MM.1S (cell line): ENCODE measurements at regions not wholly inside any gene's neighbourhood (a gene's known extent, or its start where the extent isn't known, plus 50 kb on each side); places are given as distances from the start of the nearest gene placed in this dataset.

Source experiments
- EZH2 ChIP-seq: fragments of 300-600 bp; sonication (generic); optimal IDR thresholded peaks from 2 replicates; pipeline ENCODE3; 2017; ENCODE audit warnings: low read depth, mild to moderate bottlenecking, antibody characterized with exemption, low read length, mixed read lengths
- EZH2phosphoT487 ChIP-seq: fragments of 300-600 bp; sonication (generic); IDR thresholded peaks from 2 replicates; pipeline ENCODE4 v1.6.1; 2018; ENCODE audit warnings: antibody characterized with exemption, low read length
- TF ChIP-seq, protein P1 (sequence below): fragments of 300-600 bp; sonication (generic); IDR thresholded peaks from 2 replicates; pipeline ENCODE4 v1.5.1; 2016; ENCODE audit warnings: antibody characterized with exemption, low read length, mixed read lengths

DNA sequence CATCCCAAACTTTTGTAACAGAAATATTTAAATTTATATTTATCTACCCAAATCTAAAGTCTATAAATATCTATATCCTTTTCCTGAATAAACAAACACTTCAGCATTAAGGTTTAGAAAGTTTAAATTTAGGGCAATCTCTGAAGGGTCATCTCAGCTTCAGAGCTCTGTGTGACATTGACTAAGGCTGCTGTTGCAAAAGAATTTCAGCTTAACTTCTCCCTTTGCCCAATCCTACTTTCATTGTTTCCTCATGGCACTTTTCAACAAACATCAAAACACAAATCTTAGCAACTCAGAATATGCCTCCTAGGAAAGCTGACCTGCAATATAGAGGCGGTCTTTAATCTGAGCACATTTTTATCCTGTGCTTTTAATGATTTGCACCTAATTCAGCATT lies 79.7 kb upstream of the BANK1 start:
- TF ChIP-seq, protein P1, sequence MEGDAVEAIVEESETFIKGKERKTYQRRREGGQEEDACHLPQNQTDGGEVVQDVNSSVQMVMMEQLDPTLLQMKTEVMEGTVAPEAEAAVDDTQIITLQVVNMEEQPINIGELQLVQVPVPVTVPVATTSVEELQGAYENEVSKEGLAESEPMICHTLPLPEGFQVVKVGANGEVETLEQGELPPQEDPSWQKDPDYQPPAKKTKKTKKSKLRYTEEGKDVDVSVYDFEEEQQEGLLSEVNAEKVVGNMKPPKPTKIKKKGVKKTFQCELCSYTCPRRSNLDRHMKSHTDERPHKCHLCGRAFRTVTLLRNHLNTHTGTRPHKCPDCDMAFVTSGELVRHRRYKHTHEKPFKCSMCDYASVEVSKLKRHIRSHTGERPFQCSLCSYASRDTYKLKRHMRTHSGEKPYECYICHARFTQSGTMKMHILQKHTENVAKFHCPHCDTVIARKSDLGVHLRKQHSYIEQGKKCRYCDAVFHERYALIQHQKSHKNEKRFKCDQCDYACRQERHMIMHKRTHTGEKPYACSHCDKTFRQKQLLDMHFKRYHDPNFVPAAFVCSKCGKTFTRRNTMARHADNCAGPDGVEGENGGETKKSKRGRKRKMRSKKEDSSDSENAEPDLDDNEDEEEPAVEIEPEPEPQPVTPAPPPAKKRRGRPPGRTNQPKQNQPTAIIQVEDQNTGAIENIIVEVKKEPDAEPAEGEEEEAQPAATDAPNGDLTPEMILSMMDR = no peak
- TF ChIP-seq EZH2 = no peak
- no peak for TF ChIP-seq EZH2phosphoT487
